ENCODE measurements at regions not wholly inside any gene's neighbourhood (a gene's known extent, or its start where the extent isn't known, plus 50 kb on each side); places are given as distances from the start of the nearest gene placed in this dataset.

GRCh38 chr2:5914811-5915611 is 222.8 kb downstream of the SOX11 start:
- TF ChIP-seq CTCF (IDR thresholded peaks at IDR 0.05) = no peak
- no peak for TF ChIP-seq EP300 (IDR thresholded peaks at IDR 0.05)
- TF ChIP-seq POLR2AphosphoS5 (IDR thresholded peaks at IDR 0.05) = no peak
